Loucy (cell line): ENCODE measurements at regions not wholly inside any gene's neighbourhood (a gene's known extent, or its start where the extent isn't known, plus 50 kb on each side); places are given as distances from the start of the nearest gene placed in this dataset.
"Not testable (repeated sequence)": the region's sequence is repeated elsewhere in the genome, so short reads cannot be mapped to it uniquely, and the experiment has no call there.

ENCODE experiments used
- H2AFZ ChIP-seq: fragments of 200-600 bp; sonication (generic); 2 replicates; pipeline ENCODE4 v1.6.0; 2016; ENCODE audit warnings: antibody characterized with exemption, mild to moderate bottlenecking, low read length, moderate library complexity
- H3F3A ChIP-seq: fragments of 200-600 bp; 2 replicates; pipeline ENCODE4 v1.6.0; 2016; ENCODE audit warnings: antibody characterized with exemption, low read depth, mild to moderate bottlenecking
- H3K27me3 ChIP-seq: fragments of 200-600 bp; sonication (generic); 2 replicates; pipeline ENCODE4 v1.6.1; 2014; ENCODE audit warnings: low read length, mild to moderate bottlenecking; ENCODE audit not compliant: insufficient read depth, poor library complexity, severe bottlenecking
- H3K36me3 ChIP-seq: fragments of 200-600 bp; sonication (generic); 2 replicates; pipeline ENCODE4 v1.6.1; 2016; ENCODE audit warnings: low read length; ENCODE audit not compliant: insufficient read depth
- H3K4me1 ChIP-seq: fragments of 200-600 bp; sonication (generic); 2 replicates; pipeline ENCODE4 v1.5.1; 2014; ENCODE audit warnings: low read length, mild to moderate bottlenecking; ENCODE audit not compliant: insufficient read depth, poor library complexity, severe bottlenecking
- H3K4me2 ChIP-seq: fragments of 200-600 bp; sonication (generic); 2 replicates; pipeline ENCODE4 v1.6.0; 2014; ENCODE audit warnings: antibody characterized with exemption, low read length, low read depth, mild to moderate bottlenecking; ENCODE audit not compliant: poor library complexity, severe bottlenecking
- H3K4me3 ChIP-seq: fragments of 200-600 bp; sonication (generic); 2 replicates; pipeline ENCODE4 v1.5.1; 2014; ENCODE audit warnings: low read length, mild to moderate bottlenecking, mixed read lengths; ENCODE audit not compliant: poor library complexity, severe bottlenecking
- H3K79me2 ChIP-seq: fragments of 200-600 bp; sonication (generic); 2 replicates; pipeline ENCODE4 v1.6.1; 2014; ENCODE audit warnings: low read length; ENCODE audit not compliant: insufficient read depth
- H3K9ac ChIP-seq: fragments of 200-600 bp; sonication (generic); 2 replicates; pipeline ENCODE4 v1.6.0; 2014; ENCODE audit warnings: mild to moderate bottlenecking, low read depth, low read length, moderate library complexity; ENCODE audit not compliant: poor library complexity, severe bottlenecking
- H3K9me2 ChIP-seq: fragments of 200-600 bp; sonication (generic); replicated peaks from 2 replicates; pipeline ENCODE4 v1.6.1; 2016; ENCODE audit warnings: low read depth, low read length, mixed read lengths
- H3K9me3 ChIP-seq: fragments of 200-600 bp; sonication (generic); 2 replicates; pipeline ENCODE4 v1.6.1; 2014; ENCODE audit warnings: mild to moderate bottlenecking, antibody characterized with exemption, low read length, low read depth; ENCODE audit not compliant: insufficient read depth
- H4K20me1 ChIP-seq: fragments of 200-600 bp; sonication (generic); 2 replicates; pipeline ENCODE4 v1.6.0; 2014; ENCODE audit warnings: antibody characterized with exemption, low read length, mild to moderate bottlenecking; ENCODE audit not compliant: insufficient read depth, poor library complexity, severe bottlenecking
- CTCF ChIP-seq: fragments of 200-600 bp; sonication (generic); conservative IDR thresholded peaks from 2 replicates; pipeline ENCODE4 v1.5.1; 2014; ENCODE audit warnings: mild to moderate bottlenecking, antibody characterized with exemption, low read length
- EZH2phosphoT487 ChIP-seq: fragments of 200-600 bp; IDR thresholded peaks from 2 replicates; pipeline ENCODE4 v1.6.1; 2018; ENCODE audit warnings: antibody characterized with exemption, mild to moderate bottlenecking, moderate library complexity, borderline replicate concordance

- Histone ChIP-seq H3K9me2 (no peaks in the 10 kb centered on the region), H3F3A (no peaks in the 10 kb centered on the region), H3K4me3 (no peak overlapping the region), H3K4me2 (no peak overlapping the region), H3K36me3 (no peaks in the 10 kb centered on the region), H3K4me1 (no peaks in the 10 kb centered on the region), H2AFZ (no peak overlapping the region), H4K20me1 (no peaks in the 10 kb centered on the region), H3K27me3 (no peaks in the 10 kb centered on the region), H3K9me3 (peaks cover 2% of the 10 kb centered on the region; the same call in 1 of the 2 replicates), H3K79me2 (no peaks in the 10 kb centered on the region), H3K9ac (no peak overlapping the region)
- no peak for TF ChIP-seq CTCF
- no peak for TF ChIP-seq EZH2phosphoT487
These were observed 80.7 kb downstream of the FHIP1A start for GRCh38 chr4:151489462-151490203.

- not testable (repeated sequence) for H3K36me3 ChIP-seq, H4K20me1 ChIP-seq, H3K9ac ChIP-seq, H2AFZ ChIP-seq, H3K27me3 ChIP-seq, H3K9me3 ChIP-seq, H3K4me3 ChIP-seq, H3F3A ChIP-seq, H3K4me2 ChIP-seq, H3K79me2 ChIP-seq, H3K4me1 ChIP-seq, H3K9me2 ChIP-seq
These were observed 86.6 kb downstream of the FHIP1A start for GRCh38 chr4:151495612-151496011.

DNA sequence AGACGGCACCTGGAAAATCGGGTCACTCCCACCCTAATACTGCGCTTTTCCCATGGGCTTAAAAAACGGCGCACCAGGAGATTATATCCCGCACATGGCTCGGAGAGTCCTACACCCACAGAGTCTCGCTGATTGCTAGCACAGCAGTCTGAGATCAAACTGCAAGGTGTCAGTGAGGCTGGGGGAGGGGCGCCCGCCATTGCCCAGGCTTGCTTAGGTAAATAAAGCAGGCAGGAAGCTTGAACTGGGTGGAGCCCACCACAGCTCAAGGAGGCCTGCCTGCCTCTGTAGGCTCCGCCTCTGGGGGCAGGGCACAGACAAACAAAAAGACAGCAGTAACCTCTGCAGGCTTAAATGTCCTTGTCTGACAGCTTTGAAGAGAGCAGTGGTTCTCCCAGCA is 102.6 kb downstream of the FHIP1A start:
- H3K36me3 ChIP-seq: not testable (repeated sequence)

DNA sequence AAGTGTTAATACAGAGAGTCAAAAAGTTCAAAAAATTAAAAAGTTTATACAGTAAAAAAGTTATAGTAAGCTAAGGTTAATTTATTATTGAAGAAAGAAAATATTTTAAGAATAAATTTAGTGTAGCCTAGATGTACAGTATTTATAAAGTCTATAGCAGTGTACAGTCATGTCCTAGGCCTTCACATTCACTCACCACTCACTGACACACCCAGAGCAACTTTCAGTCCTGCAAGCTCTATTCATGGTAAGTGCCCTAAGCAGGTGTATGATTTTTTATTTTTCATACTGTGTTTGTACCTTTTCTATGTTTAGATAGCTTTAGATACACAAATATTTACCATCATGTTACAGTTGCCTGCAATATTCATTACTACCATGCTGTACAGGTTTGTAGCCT is 108.9 kb downstream of the FHIP1A start:
- no peaks in the 10 kb centered on the region for H3K27me3 ChIP-seq
- H3K9me3 ChIP-seq: no peaks in the 10 kb centered on the region
- no peaks in the 10 kb centered on the region for H4K20me1 ChIP-seq
- no peak overlapping the region for H3K9ac ChIP-seq
- TF ChIP-seq CTCF: no peak
- no peak for TF ChIP-seq EZH2phosphoT487
- no peak overlapping the region for H3K4me2 ChIP-seq
- no peaks in the 10 kb centered on the region for H3K4me1 ChIP-seq
- H3K4me3 ChIP-seq: no peak overlapping the region
- H2AFZ ChIP-seq: no peak overlapping the region
- no peaks in the 10 kb centered on the region for H3K79me2 ChIP-seq
- H3K36me3 ChIP-seq: no peaks in the 10 kb centered on the region
- H3F3A ChIP-seq: no peaks in the 10 kb centered on the region
- H3K9me2 ChIP-seq: no peaks in the 10 kb centered on the region

More for the DNA sequence above, 102.6 kb downstream of the FHIP1A start:
- not testable (repeated sequence) for H3K4me2 ChIP-seq, H3F3A ChIP-seq, H3K79me2 ChIP-seq, H3K9me3 ChIP-seq, H4K20me1 ChIP-seq, H3K9me2 ChIP-seq, H3K9ac ChIP-seq, H3K4me3 ChIP-seq, H3K27me3 ChIP-seq, H2AFZ ChIP-seq, H3K4me1 ChIP-seq
